Breast epithelium (tissue), 4 donors: ENCODE measurements at regions not wholly inside any gene's neighbourhood (a gene's known extent, or its start where the extent isn't known, plus 50 kb on each side); places are given as distances from the start of the nearest gene placed in this dataset.
"Not testable (repeated sequence)": the region's sequence is repeated elsewhere in the genome, so short reads cannot be mapped to it uniquely, and the experiment has no call there.

Experiments used
- DNase-seq, 2 donors: peaks; one replicate each; pipeline ENCODE4 v3.0.0-alpha.2; 2019; ENCODE audit warnings: low spot score in 2 of 2
- H3K27ac ChIP-seq, 2 donors: fragments of 200-600 bp; sonication (generic) in 1 of 2; one replicate each; pipeline ENCODE4 v1.5.1; 2016 to 2019; ENCODE audit warnings: mild to moderate bottlenecking in 1 of 2
- H3K27me3 ChIP-seq, 2 donors: fragments of 200-600 bp; sonication (generic) in 1 of 2; one replicate each; pipeline versions ENCODE4 v1.5.1 to v1.6.0; 2017 to 2019; ENCODE audit warnings: control low read depth in 1 of 2, mild to moderate bottlenecking in 1 of 2
- H3K36me3 ChIP-seq: fragments of 200-600 bp; one replicate; pipeline ENCODE4 v1.5.1; 2019
- H3K4me1 ChIP-seq, 2 donors: fragments of 200-600 bp; sonication (generic); one replicate each; pipeline ENCODE4 v1.5.1; 2016 to 2019; ENCODE audit warnings: control low read depth in 1 of 2
- H3K4me3 ChIP-seq, 3 donors: fragments of 200-600 bp; sonication (generic); 1 replicate in 2 of 3; 2 replicates in 1 of 3; pipeline ENCODE4 v1.5.1; 2016 to 2019; ENCODE audit warnings: mild to moderate bottlenecking in 3 of 3, moderate library complexity in 2 of 3
- H3K9me3 ChIP-seq, 2 donors: fragments of 200-600 bp; sonication (generic) in 1 of 2; one replicate each; pipeline ENCODE4 v1.5.1; 2016 to 2019; ENCODE audit warnings: control low read depth in 1 of 2
- POLR2A ChIP-seq: fragments of 450-650 bp; IDR thresholded peaks from one replicate; pipeline ENCODE4 v1.6.1; 2016; ENCODE audit warnings: antibody characterized with exemption, mild to moderate bottlenecking, moderate library complexity
- POLR2AphosphoS5 ChIP-seq, 3 donors: sonication (generic); formaldehyde crosslinking; IDR thresholded peaks; one replicate each; pipeline ENCODE4 v1.6.1; 2017; ENCODE audit warnings: antibody characterized with exemption in 3 of 3
- intact Hi-C: fragments of 100-400 bp; cut with DNase I; formaldehyde crosslinking; loops from one replicate; pipeline ENCODE4 v1.15.1; 2023; ENCODE audit warnings: low total_unique reads
- TF ChIP-seq, protein P1 (sequence below), 3 donors: fragments of 450-650 bp; IDR thresholded peaks; one replicate each; pipeline ENCODE4 v1.5.1; 2016 to 2017; ENCODE audit warnings: antibody characterized with exemption in 3 of 3, mild to moderate bottlenecking in 3 of 3, moderate library complexity in 3 of 3

DNA sequence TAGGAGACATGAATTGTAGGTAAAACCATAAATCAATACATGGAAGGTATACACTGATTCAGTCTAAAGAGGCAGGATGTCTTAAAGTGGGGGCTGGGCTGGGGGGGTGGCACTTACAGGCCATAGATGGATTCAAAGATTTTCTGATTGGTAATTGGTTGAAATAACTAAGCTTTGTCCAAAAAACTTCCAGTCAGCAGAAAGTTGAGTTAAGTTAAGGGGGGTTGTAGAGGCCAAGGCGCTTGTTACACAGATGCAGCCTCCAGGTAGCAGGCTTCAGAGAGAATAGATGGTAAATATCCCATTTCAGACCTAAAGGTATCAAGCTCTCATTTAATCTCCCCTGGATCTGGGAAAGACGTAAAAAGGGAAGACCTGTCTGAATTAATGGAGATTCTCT, 233.6 kb upstream of the NRXN1 start:
- DNase-seq = no peak
- intact Hi-C loops = no loop called here
- TF ChIP-seq, protein P1, sequence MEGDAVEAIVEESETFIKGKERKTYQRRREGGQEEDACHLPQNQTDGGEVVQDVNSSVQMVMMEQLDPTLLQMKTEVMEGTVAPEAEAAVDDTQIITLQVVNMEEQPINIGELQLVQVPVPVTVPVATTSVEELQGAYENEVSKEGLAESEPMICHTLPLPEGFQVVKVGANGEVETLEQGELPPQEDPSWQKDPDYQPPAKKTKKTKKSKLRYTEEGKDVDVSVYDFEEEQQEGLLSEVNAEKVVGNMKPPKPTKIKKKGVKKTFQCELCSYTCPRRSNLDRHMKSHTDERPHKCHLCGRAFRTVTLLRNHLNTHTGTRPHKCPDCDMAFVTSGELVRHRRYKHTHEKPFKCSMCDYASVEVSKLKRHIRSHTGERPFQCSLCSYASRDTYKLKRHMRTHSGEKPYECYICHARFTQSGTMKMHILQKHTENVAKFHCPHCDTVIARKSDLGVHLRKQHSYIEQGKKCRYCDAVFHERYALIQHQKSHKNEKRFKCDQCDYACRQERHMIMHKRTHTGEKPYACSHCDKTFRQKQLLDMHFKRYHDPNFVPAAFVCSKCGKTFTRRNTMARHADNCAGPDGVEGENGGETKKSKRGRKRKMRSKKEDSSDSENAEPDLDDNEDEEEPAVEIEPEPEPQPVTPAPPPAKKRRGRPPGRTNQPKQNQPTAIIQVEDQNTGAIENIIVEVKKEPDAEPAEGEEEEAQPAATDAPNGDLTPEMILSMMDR (IDR thresholded peaks at IDR 0.05) = no peak
- no peak for TF ChIP-seq POLR2AphosphoS5 (IDR thresholded peaks at IDR 0.05)
- no peak for TF ChIP-seq POLR2A
- Histone ChIP-seq H3K27ac (no peak overlapping the region), H3K27me3 (no peaks in the 10 kb centered on the region), H3K9me3 (no peaks in the 10 kb centered on the region), H3K4me1 (no peaks in the 10 kb centered on the region), H3K36me3 (no peaks in the 10 kb centered on the region), H3K4me3 (no peak overlapping the region)

DNA sequence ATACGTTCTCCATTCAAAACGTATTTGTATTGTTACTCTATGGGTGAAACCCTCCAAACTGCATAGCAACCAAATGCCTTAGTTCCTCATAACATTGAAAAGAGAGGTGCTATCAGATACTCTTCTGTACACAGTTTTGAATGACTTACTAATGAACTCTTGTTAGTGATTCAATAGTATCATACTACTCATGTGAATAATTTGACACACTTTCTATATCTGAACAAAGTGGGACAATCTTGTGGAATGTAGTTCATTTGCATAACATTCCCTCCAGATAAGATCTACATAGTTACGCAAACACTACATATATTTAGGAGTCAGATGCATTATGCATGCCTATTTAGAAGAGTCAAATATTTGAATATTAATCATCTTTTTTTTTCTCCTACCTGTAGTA, 232.0 kb upstream of the NRXN1 start:
- no peak for TF ChIP-seq POLR2AphosphoS5 (IDR thresholded peaks at IDR 0.05)
- TF ChIP-seq POLR2A = no peak
- TF ChIP-seq, protein P1 (IDR thresholded peaks at IDR 0.05) = no peak
- no peaks in the 10 kb centered on the region for H3K4me1 ChIP-seq
- no peak overlapping the region for H3K27ac ChIP-seq
- DNase-seq = no peak
- H3K27me3 ChIP-seq = no peaks in the 10 kb centered on the region
- H3K36me3 ChIP-seq = no peaks in the 10 kb centered on the region
- H3K9me3 ChIP-seq = no peaks in the 10 kb centered on the region
- no peak overlapping the region for H3K4me3 ChIP-seq
- intact Hi-C loops = no loop called here

DNA sequence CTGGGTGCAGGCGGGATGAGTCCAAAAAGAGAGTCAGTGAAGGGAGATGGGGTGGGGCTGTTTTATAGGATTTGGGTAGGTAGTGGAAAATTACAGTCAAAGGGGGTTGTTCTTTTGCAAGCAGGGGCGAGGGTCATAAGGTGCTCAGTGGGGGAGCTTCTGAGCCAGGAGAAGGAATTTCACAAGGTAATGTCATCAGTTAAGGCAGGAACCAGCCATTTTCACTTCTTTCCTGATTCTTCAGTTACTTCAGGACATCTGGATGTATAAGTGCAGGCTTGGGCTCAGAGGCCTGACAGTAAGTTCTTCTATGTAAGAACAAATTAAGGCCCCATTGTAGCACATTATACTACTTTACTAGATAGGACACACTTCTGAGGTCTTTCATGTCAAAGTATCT, 231.2 kb upstream of the NRXN1 start:
- not testable (repeated sequence) for DNase-seq

DNA sequence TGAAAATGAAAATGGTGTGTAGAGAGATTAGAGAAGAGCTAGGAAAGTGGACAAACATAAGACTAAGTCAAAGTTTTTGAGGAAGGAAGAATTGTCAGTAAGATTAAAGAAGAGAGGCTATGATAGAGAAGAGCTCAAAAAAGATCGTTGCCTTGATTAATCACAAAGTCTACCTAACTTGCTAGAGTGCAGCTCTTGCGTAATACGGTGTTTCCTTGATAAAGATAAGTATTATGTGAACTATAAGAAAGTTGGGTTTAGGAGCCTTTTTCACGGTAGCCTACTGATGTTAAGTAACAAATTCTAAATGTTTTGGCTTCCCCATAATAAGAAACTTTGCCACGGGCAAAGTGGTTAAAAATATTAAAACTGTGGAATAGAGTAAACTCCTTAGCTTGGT, 226.4 kb upstream of the NRXN1 start:
- intact Hi-C loops = no loop called here
- Histone ChIP-seq H3K36me3 (no peaks in the 10 kb centered on the region), H3K4me3 (no peak overlapping the region), H3K27ac (no peak overlapping the region), H3K4me1 (no peaks in the 10 kb centered on the region), H3K9me3 (no peaks in the 10 kb centered on the region), H3K27me3 (no peaks in the 10 kb centered on the region)
- TF ChIP-seq, protein P1 (IDR thresholded peaks at IDR 0.05) = no peak
- TF ChIP-seq POLR2AphosphoS5 (IDR thresholded peaks at IDR 0.05) (no peak), POLR2A (no peak)
- DNase-seq = no peak

More for the DNA sequence above, 231.2 kb upstream of the NRXN1 start:
- H3K9me3 ChIP-seq, H3K4me1 ChIP-seq, H3K36me3 ChIP-seq, intact Hi-C loops, H3K4me3 ChIP-seq, H3K27ac ChIP-seq, H3K27me3 ChIP-seq: not testable (repeated sequence)

DNA sequence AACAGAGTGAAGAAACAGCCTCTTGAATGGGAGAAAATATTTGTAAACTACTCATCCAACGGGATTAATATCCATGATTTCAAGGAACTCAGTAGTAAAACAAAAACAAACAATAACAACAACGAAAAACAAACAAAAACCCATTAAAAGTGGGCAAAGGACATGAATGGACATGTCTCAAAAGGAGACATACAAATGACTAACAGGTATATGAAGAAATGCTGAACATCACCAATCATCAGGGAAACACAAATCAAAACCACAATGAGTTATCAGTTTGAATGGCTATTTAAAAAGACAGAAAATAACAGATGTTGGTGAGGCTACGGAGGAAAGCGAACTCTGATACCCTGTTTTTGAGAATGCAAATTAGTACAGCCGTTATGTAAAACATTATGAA, 224.8 kb upstream of the NRXN1 start:
- H3K9me3 ChIP-seq = no peaks in the 10 kb centered on the region
- H3K36me3 ChIP-seq = no peaks in the 10 kb centered on the region
- DNase-seq = no peak
- H3K4me3 ChIP-seq = no peak overlapping the region
- TF ChIP-seq, protein P1 (IDR thresholded peaks at IDR 0.05) = no peak
- intact Hi-C loops = no loop called here
- no peaks in the 10 kb centered on the region for H3K4me1 ChIP-seq
- no peaks in the 10 kb centered on the region for H3K27me3 ChIP-seq
- no peak overlapping the region for H3K27ac ChIP-seq

DNA sequence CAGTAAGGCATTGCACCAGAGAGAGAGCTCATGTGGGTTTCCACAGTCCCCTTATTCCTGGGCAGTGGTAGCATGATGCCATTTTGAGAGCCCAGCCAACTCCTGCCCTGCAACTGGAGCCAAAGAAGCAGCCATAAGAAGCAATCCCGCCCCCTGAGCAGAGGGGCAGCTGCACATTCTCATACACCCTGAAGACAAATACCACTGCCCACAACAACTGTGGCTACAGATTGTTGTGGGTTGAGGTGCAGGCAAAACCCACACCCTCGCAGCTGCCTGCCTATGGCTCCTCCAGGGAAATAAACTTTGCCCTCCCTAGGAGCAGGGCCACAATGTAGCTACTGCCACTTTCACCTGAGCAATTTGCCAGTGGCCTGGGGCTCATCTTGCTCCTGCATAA, 219.4 kb upstream of the NRXN1 start:
- Histone ChIP-seq H3K4me1 (no peaks in the 10 kb centered on the region), H3K4me3 (no peak overlapping the region), H3K27me3 (no peaks in the 10 kb centered on the region), H3K9me3 (no peaks in the 10 kb centered on the region), H3K27ac (no peak overlapping the region), H3K36me3 (no peaks in the 10 kb centered on the region)
- no peak for DNase-seq
- intact Hi-C loops = no loop called here
- TF ChIP-seq POLR2AphosphoS5 (IDR thresholded peaks at IDR 0.05) = no peak
- TF ChIP-seq POLR2A = no peak
- TF ChIP-seq, protein P1 (IDR thresholded peaks at IDR 0.05) = no peak
